GM18520 (cell line): ENCODE measurements at regions not wholly inside any gene's neighbourhood (a gene's known extent, or its start where the extent isn't known, plus 50 kb on each side); places are given as distances from the start of the nearest gene placed in this dataset.
"Not testable (repeated sequence)": the region's sequence is repeated elsewhere in the genome, so short reads cannot be mapped to it uniquely, and the experiment has no call there.

ENCODE experiments used
- ATAC-seq: cut with Tn5 transposase; IDR thresholded peaks from one replicate; pipeline ENCODE4 v1.9.1; 2021; ENCODE audit not compliant: unreplicated experiment

GRCh38 chr20:48366230-48366629, 461.6 kb downstream of the PREX1 start:
- ATAC-seq = no peak

DNA sequence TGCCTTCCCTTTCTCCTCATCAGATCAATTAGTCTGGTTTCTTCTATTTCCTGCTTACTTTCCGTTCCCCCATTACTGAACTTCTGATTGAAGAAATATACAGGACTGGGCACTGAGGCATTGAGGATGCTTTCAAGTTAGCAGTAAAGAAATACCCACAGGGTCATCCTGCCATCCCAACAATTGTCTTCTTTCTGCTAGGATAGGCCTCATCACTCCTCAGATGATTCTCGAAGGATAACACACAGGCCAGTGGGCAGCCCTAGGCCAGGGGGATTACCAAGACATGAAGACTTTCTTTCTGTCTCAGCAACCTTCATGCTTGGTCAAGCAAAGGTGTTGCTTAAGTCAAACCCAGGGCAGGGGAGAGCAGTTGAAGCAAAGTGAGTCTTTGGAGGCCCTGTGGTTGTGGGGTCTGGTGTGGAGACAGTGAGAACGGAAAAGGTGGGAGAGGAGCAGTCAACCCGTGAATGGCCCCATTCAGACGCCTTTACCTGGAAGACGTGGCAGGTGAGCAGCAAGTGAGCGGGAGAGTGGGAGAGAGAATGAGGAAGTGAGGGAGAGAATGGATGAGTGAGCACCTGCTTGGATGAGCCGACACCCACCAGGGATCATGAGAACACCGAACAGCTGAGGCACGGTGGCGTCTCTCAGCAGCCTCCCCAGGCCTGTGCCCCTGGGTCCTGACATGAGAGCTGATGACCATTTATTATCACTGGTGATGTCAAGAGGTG, 462.9 kb downstream of the PREX1 start:
- ATAC-seq = no peak

DNA sequence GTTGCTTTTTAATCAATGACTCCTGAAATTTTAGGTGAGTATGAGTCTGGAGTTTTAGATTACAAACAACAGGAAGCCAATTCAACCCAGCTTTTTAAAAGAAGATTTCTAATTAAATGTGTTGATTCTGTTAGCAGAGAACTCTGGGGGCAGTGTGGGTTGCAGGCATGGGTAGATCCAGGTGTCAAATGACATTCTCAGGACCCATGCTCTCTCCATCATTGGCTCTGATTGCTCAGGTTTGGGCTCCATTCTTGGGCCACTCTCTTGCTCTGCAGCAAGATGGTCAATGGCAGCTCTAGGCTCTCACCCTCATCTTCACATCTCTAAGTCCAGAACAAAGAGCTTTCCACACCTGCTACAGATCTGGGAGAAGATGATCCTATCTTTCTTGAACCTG, 463.7 kb downstream of the PREX1 start:
- no peak for ATAC-seq

DNA sequence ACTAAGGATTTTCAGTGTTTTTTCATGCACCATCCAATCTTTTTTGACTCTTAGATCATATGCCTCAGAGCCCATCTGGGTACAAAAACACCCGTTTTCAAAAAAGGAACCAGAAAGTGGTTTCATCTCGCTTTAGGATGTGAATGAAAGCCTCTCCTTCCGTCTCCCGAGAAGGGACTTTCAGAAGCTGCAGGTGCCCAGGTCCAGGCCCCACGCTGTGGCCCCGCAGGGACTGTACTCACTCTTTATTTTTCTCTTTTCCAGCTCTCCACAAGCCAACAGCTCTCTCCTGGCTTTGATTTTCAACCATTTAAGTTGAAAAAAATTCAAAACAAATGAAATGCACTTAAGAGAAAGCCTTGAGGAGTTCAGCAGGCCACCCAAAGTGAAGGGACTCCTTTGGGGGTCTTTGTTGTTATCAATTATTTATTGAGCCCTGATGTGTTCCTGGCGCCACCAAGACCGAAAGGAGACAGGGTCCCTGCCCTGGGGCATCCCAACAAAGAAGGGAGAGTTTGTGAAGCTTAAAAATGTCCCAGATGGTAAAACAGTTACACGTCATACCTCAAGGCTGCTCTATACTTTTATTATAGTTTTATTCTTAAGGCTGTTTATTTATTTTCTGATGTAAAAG, 467.3 kb downstream of the PREX1 start:
- peak; percentile 32 for ATAC-seq

DNA sequence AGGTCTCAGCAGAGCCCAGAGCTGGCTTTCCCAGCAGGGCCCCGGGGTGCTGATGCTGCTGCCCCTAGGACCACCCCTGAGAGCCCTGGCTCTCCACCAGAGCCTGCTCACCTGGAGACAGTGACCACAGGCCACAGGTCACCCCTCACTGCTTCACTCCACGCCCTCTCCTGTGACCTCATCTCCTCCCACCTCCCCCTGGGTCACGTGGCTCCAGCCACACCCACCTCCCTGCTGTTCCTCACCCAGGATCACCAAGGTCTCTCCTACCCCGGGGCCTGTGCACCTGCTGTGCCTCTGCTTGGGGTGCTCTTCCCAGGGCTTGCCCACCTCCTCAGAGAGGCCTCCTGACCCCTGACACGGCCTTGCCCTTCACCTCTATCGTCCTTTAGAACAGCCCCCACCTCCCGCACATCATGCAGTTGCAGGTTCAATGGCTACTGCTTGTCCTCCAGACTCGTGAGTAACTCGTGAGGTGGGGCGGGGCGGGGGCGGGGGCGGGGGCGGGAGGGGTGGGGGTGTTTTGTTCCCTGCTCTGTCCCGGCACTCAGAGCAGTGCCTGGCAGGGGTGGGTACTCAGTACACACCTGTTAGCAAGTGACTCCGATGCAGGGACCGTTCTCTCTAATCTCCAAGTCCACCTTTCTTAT, 468.0 kb downstream of the PREX1 start:
- peak; percentile 46 for ATAC-seq

DNA sequence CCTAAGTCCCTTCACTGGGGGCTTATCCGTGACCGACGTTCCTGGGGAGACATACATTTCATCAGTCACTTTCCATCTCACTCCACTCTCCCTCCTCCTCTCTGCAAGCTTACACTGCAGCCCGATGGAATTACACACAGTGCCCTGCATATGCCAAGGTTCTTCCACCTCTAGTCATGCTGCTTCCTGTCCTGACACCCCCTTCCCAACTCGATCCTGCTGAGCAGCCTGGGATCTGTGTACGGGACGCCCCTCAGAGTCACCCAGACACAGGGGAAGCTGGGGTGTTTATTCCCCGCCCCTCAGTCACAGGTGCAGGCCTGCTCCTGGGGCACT, 468.8 kb downstream of the PREX1 start:
- ATAC-seq = not testable (repeated sequence)

GRCh38 chr20:48358176-48359054, 469.4 kb downstream of the PREX1 start:
- no peak for ATAC-seq

DNA sequence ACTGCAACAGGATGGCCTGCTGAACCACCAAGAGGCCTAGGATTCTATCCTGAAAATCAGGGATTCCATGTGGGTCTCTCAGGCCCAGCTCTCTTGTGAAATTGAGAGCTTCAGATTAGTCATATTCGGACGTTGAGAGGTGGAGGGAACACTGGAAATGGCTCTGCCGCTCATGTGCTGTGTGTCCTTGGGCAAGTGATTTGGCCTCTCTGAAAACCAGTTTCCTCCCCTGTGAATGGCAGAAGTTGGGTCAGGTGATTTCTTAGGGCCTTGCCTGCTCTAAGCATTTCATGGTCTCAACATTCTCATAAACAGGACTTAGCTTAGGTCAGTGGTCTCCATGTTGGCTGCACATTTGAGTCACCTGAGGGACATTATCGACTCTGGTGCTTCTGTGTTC, 470.1 kb downstream of the PREX1 start:
- ATAC-seq = no peak

GRCh38 chr20:48354903-48355302, 472.9 kb downstream of the PREX1 start:
- no peak for ATAC-seq

- no peak for ATAC-seq
Observed at GRCh38 chr20:48354320-48354876, 473.4 kb downstream of the PREX1 start.

GRCh38 chr20:48352628-48353027, 475.2 kb downstream of the PREX1 start:
- ATAC-seq = no peak

DNA sequence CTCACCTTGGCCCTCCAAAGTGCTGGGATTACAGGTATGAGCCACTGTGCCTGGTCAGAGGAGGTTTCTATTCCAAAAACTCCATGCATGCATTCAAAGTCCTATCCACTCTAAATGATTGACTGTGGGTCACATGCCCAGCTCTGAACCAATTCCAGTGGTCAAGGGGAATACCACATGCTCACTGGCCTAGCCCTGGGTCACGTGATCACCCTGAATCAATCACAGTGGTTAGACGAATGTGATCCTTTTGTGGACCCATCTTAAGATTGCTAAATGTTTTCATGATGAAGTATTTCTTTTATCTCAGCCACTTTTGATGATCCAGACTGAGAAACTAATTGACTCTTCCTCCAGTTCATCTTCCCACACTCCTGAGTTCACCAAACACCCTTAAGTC, 475.8 kb downstream of the PREX1 start:
- no peak for ATAC-seq

- no peak for ATAC-seq
Observed at GRCh38 chr20:48350313-48350988, 477.3 kb downstream of the PREX1 start.

DNA sequence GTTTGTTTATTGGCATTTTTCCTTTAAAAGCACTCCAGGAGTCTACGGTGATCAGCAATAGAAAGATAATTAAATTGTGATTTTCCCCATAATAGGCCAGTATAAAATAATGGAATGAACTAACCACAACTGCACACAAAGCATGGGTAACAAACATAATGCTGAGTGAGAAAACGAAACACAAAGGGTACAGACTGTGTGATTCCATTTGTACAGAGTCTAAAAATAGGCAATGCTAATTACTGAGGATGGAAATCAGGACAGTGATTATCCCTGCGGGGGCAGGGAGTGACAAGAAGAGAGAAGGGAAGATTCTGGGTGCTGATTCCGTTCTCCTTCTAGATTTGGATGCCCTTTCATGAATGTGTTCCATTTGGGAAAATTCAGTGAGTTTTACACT, 478.1 kb downstream of the PREX1 start:
- ATAC-seq = no peak

GRCh38 chr20:48348022-48348421, 479.8 kb downstream of the PREX1 start:
- ATAC-seq = no peak

DNA sequence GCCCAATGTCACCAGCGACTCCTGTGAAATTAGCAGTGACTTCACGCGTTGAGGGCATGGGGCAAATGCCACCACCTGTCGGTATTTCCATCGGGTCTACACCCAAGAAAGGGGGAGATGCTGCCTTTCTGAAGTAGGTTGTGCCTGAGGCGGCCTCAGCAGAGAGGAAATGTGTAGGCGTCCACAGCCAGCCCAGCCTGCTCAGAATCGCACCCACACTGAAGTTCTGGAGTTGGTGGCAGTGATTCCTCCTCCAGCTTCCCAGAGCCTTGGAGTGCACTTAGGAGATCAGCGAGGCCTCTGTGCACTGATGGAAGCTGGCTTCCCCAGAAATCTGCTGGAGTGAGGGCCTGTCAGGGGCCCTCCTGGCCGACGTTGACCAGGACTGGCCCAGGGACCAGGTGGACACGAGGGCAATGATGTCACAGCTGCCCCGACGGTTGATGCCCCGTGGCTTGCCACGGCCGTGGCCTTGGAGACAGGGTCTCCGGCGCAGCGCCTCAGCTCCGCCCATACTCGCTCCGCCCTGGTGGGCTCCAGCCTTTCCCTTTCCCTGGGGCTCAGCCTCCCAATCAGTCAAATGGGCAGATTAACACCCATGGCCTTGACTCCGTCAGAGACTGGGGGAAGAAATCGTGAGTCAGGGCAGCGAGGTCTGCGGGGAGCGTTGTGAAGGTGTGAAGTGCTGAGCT, 484.8 kb downstream of the PREX1 start:
- no peak for ATAC-seq

DNA sequence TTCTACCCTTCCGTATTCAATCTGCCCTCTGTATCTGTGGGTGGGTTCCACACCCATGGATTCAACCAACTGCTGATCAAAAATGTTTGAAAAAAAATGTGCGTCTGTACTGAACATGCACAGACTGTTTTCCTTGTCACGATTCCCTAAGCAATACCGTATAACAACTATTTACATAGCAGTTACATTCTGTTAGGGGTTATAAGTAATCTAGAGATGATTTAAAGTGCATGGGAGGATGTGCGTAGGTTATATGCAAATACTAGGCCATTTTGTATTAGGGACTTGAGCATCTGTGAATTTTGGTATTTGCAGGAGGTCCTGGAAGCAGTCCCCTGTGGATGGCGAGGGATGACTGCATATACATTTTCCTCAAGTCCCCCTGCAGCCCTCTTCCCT, 486.9 kb downstream of the PREX1 start:
- no peak for ATAC-seq

GRCh38 chr20:48339986-48340882, 487.6 kb downstream of the PREX1 start:
- ATAC-seq = no peak
